ENCODE measurements at regions not wholly inside any gene's neighbourhood (a gene's known extent, or its start where the extent isn't known, plus 50 kb on each side); places are given as distances from the start of the nearest gene placed in this dataset.

GRCh38 chr5:106964132-106964531 is 706.6 kb downstream of the EFNA5 start:
- BruUV-seq (replicated peaks): no TSS peak
- Histone ChIP-seq H3K14ac (replicated peaks; ENCODE audit: low read depth, low read length) (no peak overlapping the region), H4K8ac (ENCODE audit: low read depth in 2 of 2, low read length in 2 of 2) (no peak overlapping the region), H3K27ac (ENCODE audit: insufficient read depth, low read length) (no peak overlapping the region), H3K36me3 (ENCODE audit: control insufficient read depth, insufficient read depth, low read length) (no peaks in the 10 kb centered on the region), H2BK5ac (ENCODE audit: low read depth, low read length, poor library complexity, severe bottlenecking) (no peak overlapping the region), H3K9me1 (ENCODE audit: insufficient read depth, low read length) (no peaks in the 10 kb centered on the region), H4K20me1 (ENCODE audit: insufficient read depth, low read length) (no peaks in the 10 kb centered on the region), H3K18ac (ENCODE audit: low read depth, low read length) (no peak overlapping the region), H4K91ac (ENCODE audit: insufficient read depth, low read depth, low read length) (no peak overlapping the region), H2AK5ac (ENCODE audit: low read depth, low read length) (no peak overlapping the region), H3K23ac (ENCODE audit: low read depth, low read length) (no peak overlapping the region), H3K4ac (ENCODE audit: low read depth, low read length) (no peak overlapping the region), H3K79me1 (ENCODE audit: low read depth in 1 of 2, low read length in 2 of 2) (no peaks in the 10 kb centered on the region), H2BK120ac (ENCODE audit: low read depth, low read length) (no peak overlapping the region), H2BK20ac (ENCODE audit: low read depth, low read length) (no peak overlapping the region), H3K27me3 (ENCODE audit: control insufficient read depth, insufficient read depth, low read length) (no peaks in the 10 kb centered on the region), H2AK9ac (replicated peaks; ENCODE audit: low read depth, low read length, poor library complexity) (no peak overlapping the region), H3K9me3 (ENCODE audit: control insufficient read depth, insufficient read depth, low read length) (no peaks in the 10 kb centered on the region), H2AFZ (replicated peaks; ENCODE audit: low read length, poor library complexity) (no peak overlapping the region), H3K4me3 (ENCODE audit: insufficient read depth, low read depth, low read length) (no peak overlapping the region), H4K5ac (ENCODE audit: low read depth, low read length) (no peak overlapping the region), H3K4me1 (ENCODE audit: control insufficient read depth, insufficient read depth, low read length) (no peaks in the 10 kb centered on the region), H3K4me2 (ENCODE audit: low read depth, low read length) (no peak overlapping the region), H2BK15ac (ENCODE audit: low read depth, low read length) (no peak overlapping the region), H3K9ac (ENCODE audit: low read depth, low read length) (no peak overlapping the region), H3K56ac (ENCODE audit: extremely low read depth, insufficient read depth, low read length) (no peak overlapping the region)
- in situ Hi-C loops (cut with MboI; ENCODE audit: low sequenced_read_pairs) (no loop called here), intact Hi-C loops (cut with micrococcal nuclease) (no loop called here), dilution Hi-C loops (cut with HindIII; ENCODE audit: low sequenced_read_pairs, unreplicated experiment) (no loop called here)
- no peak for TF ChIP-seq CHD1 (IDR thresholded peaks at IDR 0.05; ENCODE audit: low read depth, low read length)
- ChIA-PET POLR2A (ENCODE audit: unreplicated experiment) (no interaction called here), CTCF (no interaction called here)
- DNase-seq: no peak
- WGBS, 2 experiments (ENCODE audit: extremely low coverage in 2 of 2, insufficient read length in 1 of 2): no CpG with 5 or more reads among the region's 1 CpG
- no peak for ATAC-seq (ENCODE audit: low read depth)

All from IMR-90 (cell line).